ENCODE measurements at regions not wholly inside any gene's neighbourhood (a gene's known extent, or its start where the extent isn't known, plus 50 kb on each side); places are given as distances from the start of the nearest gene placed in this dataset.

- no peak for DNase-seq
Observed at GRCh38 chr4:123856689-123857545, 460.3 kb downstream of the SPRY1 start.

DNA sequence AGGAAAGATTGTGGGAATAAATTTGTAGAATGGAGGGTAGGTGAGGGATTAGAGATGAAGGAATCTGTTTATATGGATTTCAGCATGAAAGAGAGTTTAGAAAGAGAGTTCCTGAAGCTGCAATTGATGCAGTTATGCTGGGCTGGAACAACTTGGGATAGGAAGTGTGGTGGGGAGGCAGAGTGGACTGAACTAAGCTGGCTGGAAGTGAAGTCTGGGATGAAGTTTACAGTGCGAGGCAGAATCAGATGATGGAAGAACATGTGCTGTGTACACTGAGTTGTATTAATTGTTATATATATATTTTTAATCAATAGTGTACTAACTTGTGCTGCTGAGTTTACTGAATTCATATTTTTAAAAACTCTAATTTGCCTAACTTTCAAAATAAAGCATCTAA lies 461.9 kb downstream of the SPRY1 start:
- DNase-seq, result no peak

DNA sequence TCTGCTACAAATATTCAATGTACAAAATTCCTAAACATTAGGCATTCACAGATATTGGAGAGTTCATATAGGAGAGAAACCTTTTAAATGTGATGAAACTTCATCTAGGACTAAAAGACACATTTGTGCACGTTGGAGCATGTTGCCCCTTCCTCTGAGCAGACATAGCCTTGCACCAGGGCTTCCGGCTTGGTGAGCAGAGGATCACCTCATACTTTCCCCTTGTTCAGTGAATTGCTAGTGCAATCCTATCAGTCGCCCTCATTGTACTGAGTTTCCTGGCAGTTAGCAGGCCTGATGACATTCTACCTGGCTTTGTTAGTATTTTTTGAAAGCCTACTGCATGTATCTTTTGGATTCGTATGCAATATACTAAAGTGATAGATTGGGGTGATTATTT lies 466.2 kb downstream of the SPRY1 start:
- no peak for DNase-seq

DNA sequence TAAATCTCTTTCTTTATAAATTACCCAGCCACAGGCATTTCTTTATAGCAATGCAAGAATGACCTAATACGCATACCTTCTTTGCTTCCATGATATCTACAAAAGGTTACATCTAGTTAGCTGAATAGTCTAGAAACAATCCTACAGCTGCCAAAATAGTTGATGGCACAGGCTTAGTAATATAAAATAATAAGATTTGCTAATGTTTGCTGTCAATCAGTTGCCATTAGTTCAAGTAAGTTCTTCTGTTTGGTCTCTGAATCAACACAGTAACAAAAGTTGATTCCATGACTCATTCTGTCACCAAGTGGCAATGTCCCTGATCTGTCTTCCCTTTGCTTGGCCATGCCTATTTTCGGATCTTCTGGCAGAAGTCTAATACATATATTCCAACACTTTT lies 470.2 kb downstream of the SPRY1 start:
- DNase-seq, result no peak

- no peak for DNase-seq
Observed at GRCh38 chr4:123867910-123868587, 471.5 kb downstream of the SPRY1 start.

DNA sequence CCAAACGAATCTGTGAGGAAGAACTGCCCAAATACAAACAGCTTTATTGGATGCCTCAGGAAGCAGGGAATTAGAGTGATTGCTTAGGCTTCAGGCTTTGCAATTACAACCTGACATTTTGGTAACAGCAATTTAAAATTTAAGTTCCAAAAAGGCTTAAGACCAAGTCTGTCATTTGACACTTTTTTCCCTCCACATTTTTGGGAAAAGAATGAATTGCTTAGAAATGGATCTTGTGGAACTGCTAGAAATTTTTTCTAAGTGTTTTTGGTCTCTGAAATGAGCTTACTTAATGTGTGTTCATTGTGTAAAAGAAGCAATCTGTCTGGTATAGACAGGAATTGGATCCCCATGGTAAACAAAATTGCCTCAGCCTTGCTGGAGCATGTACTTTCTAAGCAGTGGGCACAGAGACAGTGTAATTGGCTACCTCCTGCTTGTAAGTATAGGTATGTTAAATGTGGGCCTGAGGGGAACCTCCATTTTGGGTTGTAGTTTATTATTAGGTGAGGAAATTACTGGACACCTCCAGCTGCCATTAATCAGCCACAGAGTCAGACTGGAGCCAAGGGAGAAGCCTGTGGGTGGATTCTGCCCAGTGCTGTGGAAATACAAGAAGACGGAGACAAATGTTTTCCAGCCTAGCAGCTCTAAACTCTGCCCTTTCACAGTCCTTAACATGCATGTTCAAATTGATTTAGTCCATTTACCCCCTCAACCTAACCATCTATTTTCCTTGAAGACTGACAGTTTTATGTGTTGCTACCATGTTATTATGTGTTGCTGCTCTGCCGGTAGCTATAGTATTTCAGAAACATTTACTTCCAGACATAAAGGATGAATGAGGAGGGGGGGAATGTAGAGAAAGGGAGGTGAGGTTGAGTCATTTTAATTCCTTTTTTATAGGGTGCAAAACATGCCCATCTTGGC lies 473.0 kb downstream of the SPRY1 start:
- no peak for DNase-seq

DNA sequence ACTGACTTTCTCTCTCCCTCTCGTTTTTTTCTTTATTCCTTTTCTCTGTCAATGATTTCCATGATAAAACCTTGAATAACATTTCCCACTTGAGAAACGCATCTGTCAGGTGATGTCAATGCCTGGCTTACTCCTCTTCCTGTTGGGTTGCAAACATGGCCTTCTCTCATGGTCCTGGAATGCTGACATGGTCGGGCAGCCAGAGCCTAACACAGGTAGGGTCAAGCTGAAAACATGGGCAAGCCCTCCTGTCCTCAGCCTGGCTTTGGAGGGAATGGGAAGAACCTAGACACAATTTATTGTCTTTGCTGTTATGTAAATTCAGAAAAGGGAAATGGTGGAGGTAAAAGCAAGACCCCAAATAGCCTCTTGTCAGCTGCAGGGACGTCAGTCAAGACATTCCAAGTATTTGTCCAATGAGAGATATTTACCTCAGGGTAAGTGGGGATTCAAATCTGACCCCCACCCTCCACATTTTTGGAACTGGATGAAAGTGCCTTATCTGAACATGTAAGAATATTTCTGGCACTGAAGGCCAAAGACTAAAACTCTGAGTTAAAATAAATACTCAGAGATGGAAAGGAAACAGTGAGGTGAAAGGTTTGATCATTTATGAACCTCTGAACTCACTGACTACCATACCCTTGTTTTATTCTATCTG lies 473.8 kb downstream of the SPRY1 start:
- DNase-seq, result no peak

GRCh38 chr4:123871341-123871740 lies 474.7 kb downstream of the SPRY1 start:
- DNase-seq, result no peak

GRCh38 chr4:123874063-123874462 lies 477.5 kb downstream of the SPRY1 start:
- DNase-seq, result no peak

DNA sequence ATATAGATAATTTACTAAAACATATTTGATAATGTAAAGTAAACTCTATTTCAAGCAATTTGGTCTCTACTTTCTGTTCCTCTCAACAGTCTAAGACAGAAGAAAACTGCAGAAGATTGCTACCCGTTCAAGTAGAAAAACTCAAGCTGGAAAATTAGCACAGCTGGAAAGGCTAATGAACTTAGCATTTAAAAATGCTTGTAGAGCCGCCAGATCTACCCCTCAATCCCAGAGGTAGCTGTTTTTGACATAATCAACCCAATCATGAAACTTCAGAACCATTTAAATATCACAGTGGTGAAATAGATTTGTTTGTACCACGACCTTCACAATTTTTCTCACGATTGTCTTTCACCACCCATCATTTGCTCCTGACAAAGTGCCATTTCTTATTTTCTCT lies 479.5 kb downstream of the SPRY1 start:
- DNase-seq, result no peak

DNA sequence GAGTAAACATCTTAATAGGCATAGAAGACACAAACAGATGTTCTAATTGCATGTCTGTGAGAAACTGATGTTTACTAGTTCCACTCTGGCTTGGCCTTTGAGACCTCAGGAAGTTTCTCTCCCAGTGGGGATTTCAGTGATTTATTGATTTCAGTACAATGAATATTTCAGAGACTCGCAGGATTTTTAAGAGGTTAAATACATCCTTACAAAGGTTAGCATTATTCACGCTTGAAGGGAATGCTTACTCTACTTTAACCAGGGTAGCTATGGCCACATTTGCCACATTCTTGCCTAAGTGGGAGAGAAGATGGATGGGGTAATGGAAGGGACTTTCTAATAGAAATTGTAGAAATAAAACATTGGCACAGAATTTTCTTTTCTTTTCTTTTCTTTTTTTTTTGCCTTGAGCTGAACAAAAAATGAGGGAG lies 480.1 kb downstream of the SPRY1 start:
- DNase-seq, result no peak

DNA sequence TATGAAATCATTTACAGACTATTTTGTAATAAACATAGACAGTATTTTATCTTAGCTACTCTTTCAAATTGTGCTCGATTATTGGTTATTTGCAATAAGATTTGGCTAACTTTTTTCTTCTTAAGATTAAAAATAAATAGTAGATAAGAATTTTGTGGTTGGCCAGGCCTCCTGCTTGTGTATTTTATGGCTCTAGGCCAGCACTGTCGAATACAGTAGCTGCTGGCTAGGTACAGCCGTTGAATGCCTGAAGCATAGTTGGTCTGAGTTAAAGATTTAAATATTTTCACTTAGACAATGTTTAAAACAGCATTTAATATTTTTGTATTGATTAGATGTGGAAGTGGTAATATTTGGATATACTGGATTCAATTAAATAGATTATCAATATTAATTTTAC lies 481.0 kb downstream of the SPRY1 start:
- no peak for DNase-seq

DNA sequence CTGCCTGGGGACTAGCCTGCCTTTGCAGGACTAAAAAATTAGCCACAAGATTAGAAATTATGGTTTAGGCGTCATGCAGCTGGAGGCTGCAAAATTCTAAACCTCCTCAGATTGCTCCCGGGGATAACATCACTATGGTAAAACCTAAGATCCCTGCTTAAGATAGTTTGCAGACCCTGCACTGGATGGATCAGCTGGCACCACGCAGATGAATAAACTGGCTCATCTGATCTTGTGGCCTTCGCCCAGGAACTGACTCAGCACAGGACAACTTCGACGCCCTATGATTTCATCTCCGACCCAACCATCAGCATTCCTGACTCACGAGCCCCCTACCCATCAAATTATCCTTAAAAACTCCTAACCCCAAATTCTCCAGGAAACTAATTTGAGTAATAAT lies 482.4 kb downstream of the SPRY1 start:
- DNase-seq, result no peak

GRCh38 chr4:123880631-123881030 lies 484.0 kb downstream of the SPRY1 start:
- no peak for DNase-seq

GRCh38 chr4:123884922-123885321 lies 488.3 kb downstream of the SPRY1 start:
- no peak for DNase-seq

GRCh38 chr4:123889507-123889906 lies 492.9 kb downstream of the SPRY1 start:
- DNase-seq, result no peak

DNA sequence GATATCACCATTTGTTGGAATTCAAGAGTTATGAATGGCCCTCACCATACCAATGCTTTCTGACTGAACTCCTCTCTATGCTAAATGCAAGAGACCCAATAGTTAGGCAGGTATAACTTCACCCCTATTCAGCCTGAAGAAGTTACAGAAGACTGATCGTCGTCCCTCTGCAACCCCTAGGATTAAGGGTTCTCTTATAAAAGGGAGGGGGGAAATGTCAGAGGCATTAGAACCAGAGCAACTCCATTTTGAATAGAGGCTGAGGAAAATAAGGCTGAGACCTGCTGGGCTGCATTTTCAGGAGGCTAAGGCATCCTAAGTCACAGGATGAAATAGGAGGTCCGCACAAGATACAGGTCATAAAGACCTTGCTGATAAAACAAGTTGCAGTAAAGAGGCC lies 494.3 kb downstream of the SPRY1 start:
- DNase-seq, result no peak

- no peak for DNase-seq
Observed at GRCh38 chr4:123891881-123892280, 495.3 kb downstream of the SPRY1 start.

- DNase-seq, result no peak
Observed at GRCh38 chr4:123892368-123892976, 495.9 kb downstream of the SPRY1 start.

- no peak for DNase-seq
Observed at GRCh38 chr4:123893011-123893981, 496.7 kb downstream of the SPRY1 start.

DNA sequence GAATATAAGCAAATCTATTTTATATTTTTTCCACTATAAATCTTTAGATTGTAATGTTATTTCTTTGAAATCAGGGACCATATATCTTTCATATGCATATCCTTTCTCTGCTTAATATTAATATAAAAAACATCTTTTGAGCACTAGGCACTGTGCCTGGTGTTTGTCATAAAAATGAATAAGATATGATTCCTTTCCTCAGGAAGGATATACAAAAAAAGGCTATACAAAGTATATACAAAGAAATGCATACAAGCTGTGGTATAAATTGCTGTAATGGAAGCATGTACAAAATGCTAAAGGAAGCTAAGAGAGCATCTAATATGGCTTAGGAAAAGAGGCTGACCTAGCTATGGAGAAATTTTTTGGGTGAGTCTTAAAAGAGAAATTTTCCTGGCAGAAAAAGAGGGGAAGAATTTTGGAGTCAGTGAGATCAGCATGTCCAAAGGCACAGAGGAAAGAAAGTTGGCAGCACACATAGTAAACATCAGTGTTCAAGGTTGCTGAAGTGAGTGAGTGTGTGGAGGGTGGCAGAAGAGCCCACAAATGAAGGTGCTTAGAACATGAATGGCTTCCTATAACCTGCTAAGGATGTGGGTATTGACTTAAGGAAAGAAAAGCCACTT lies 500.0 kb downstream of the SPRY1 start:
- DNase-seq, result no peak

All from 8988T (cell line).